ENCODE measurements at regions not wholly inside any gene's neighbourhood (a gene's known extent, or its start where the extent isn't known, plus 50 kb on each side); places are given as distances from the start of the nearest gene placed in this dataset.

- Histone ChIP-seq H4K20me1 (ENCODE audit: low read depth, low read length) (no peaks in the 10 kb centered on the region), H3K9me3 (ENCODE audit: insufficient read depth, low read length) (no peaks in the 10 kb centered on the region), H3K9ac (ENCODE audit: low read length) (no peak overlapping the region), H3K27me3 (ENCODE audit: low read length) (no peaks in the 10 kb centered on the region), H3K4me3 (ENCODE audit: insufficient read depth, low read length, poor library complexity, severe bottlenecking) (no peak overlapping the region), H2AFZ (ENCODE audit: low read depth, low read length, severe bottlenecking) (no peak overlapping the region), H3K4me2 (ENCODE audit: low read depth, low read length, poor library complexity, severe bottlenecking) (no peak overlapping the region), H3K9me2 (replicated peaks; ENCODE audit: insufficient read depth, low read length) (no peaks in the 10 kb centered on the region), H3K36me3 (ENCODE audit: low read length) (no peaks in the 10 kb centered on the region), H3F3A (ENCODE audit: insufficient read depth) (no peaks in the 10 kb centered on the region), H3K27ac (ENCODE audit: low read depth, low read length) (no peak overlapping the region), H3K79me2 (ENCODE audit: insufficient read depth, low read length) (no peaks in the 10 kb centered on the region)
- TF ChIP-seq EZH2phosphoT487 (conservative IDR thresholded peaks at IDR 0.05; ENCODE audit: low read length) (no peak), CTCF (IDR thresholded peaks at IDR 0.05; ENCODE audit: insufficient read depth, low read length, poor library complexity, severe bottlenecking) (no peak)
Measured at GRCh38 chr4:1564535-1565375, 119.4 kb downstream of the FAM53A start.

DNA sequence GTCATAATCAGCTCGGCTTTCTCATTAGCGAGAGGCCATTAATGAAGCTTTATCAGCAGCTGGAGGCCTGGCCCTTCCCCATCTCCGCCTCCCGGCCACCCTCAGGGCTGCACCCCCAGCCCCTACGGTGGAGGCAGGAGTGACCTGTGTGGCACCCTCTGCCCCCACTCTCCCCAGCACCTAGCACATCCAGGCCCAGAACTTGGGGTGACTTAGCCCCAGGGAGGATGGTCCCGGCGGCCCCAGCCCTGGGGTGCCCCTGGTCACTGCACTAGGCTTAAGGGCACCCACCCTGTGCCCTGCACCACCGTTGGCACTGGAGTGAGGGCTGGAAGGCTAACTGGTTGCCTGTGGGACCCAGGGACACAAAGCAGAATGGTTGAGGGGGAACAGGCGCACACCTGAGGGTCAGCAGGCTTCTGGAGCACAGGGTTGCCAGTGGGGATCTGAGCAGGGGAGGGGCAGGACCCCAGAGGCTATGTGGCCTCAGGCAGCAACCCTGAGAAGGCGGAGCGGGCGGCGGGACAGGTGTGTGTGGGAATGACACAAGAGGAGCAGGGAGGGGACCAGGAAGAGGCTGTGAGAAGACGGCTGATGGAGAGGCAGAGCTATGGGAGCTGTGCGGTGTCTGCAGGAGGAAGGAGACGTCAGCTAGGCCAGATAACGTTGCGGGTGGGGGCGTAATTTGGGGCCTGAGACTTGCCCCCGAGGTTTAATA, 120.2 kb downstream of the FAM53A start:
- Histone ChIP-seq H3K36me3 (ENCODE audit: low read length) (no peaks in the 10 kb centered on the region), H2AFZ (ENCODE audit: low read depth, low read length, severe bottlenecking) (no peak overlapping the region), H3K9me3 (ENCODE audit: insufficient read depth, low read length) (no peaks in the 10 kb centered on the region), H3F3A (ENCODE audit: insufficient read depth) (no peaks in the 10 kb centered on the region), H3K27ac (ENCODE audit: low read depth, low read length) (no peak overlapping the region), H3K9me2 (replicated peaks; ENCODE audit: insufficient read depth, low read length) (no peaks in the 10 kb centered on the region), H3K9ac (ENCODE audit: low read length) (no peak overlapping the region), H3K4me3 (ENCODE audit: insufficient read depth, low read length, poor library complexity, severe bottlenecking) (no peak overlapping the region), H4K20me1 (ENCODE audit: low read depth, low read length) (no peaks in the 10 kb centered on the region), H3K27me3 (ENCODE audit: low read length) (no peaks in the 10 kb centered on the region), H3K4me2 (ENCODE audit: low read depth, low read length, poor library complexity, severe bottlenecking) (no peak overlapping the region), H3K79me2 (ENCODE audit: insufficient read depth, low read length) (no peaks in the 10 kb centered on the region)
- no peak for TF ChIP-seq EZH2phosphoT487 (conservative IDR thresholded peaks at IDR 0.05; ENCODE audit: low read length)
- TF ChIP-seq CTCF (IDR thresholded peaks at IDR 0.05; ENCODE audit: insufficient read depth, low read length, poor library complexity, severe bottlenecking) = no peak

DNA sequence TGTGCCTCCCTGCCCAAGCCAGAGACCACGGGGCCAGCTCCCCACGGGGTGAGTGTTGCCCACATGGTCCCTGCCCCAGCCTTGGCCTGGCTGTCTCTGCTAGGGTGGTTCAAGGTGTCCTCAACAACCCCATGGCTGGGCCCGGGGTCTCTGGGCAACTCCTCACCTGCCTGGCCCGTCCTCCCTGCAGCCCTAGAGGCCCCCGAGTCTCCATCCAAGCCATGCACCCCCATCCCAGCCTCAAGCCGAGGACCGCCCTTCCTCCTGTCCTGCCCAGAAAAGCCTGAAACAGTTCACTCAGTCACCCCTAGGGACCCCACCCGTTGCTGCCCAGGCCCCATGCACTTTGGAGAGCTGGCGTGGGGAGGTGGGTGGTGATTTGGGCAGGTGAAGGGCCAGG, 120.9 kb downstream of the FAM53A start:
- no peaks in the 10 kb centered on the region for H3F3A ChIP-seq (ENCODE audit: insufficient read depth)
- no peaks in the 10 kb centered on the region for H4K20me1 ChIP-seq (ENCODE audit: low read depth, low read length)
- H3K36me3 ChIP-seq (ENCODE audit: low read length) = no peaks in the 10 kb centered on the region
- no peaks in the 10 kb centered on the region for H3K27me3 ChIP-seq (ENCODE audit: low read length)
- no peak overlapping the region for H3K9ac ChIP-seq (ENCODE audit: low read length)
- H3K4me2 ChIP-seq (ENCODE audit: low read depth, low read length, poor library complexity, severe bottlenecking) = no peak overlapping the region
- H3K9me3 ChIP-seq (ENCODE audit: insufficient read depth, low read length) = no peaks in the 10 kb centered on the region
- H3K79me2 ChIP-seq (ENCODE audit: insufficient read depth, low read length) = no peaks in the 10 kb centered on the region
- H3K27ac ChIP-seq (ENCODE audit: low read depth, low read length) = no peak overlapping the region
- H3K9me2 ChIP-seq (replicated peaks; ENCODE audit: insufficient read depth, low read length) = no peaks in the 10 kb centered on the region
- TF ChIP-seq CTCF (IDR thresholded peaks at IDR 0.05; ENCODE audit: insufficient read depth, low read length, poor library complexity, severe bottlenecking) (no peak), EZH2phosphoT487 (conservative IDR thresholded peaks at IDR 0.05; ENCODE audit: low read length) (no peak)
- no peak overlapping the region for H2AFZ ChIP-seq (ENCODE audit: low read depth, low read length, severe bottlenecking)
- H3K4me3 ChIP-seq (ENCODE audit: insufficient read depth, low read length, poor library complexity, severe bottlenecking) = no peak overlapping the region
